Nephron (organoid): ENCODE measurements at regions not wholly inside any gene's neighbourhood (a gene's known extent, or its start where the extent isn't known, plus 50 kb on each side); places are given as distances from the start of the nearest gene placed in this dataset.
"Not testable (repeated sequence)": the region's sequence is repeated elsewhere in the genome, so short reads cannot be mapped to it uniquely, and the experiment has no call there.

Experiments used
- H3K27ac Mint-ChIP-seq, 3 experiments: 2 replicates each; pipeline ENCODE4 v1.8.0; 2020; ENCODE audit warnings: mixed read lengths in 3 of 3, mild to moderate bottlenecking in 2 of 3, moderate library complexity in 1 of 3
- H3K27me3 Mint-ChIP-seq: 2 replicates; pipeline ENCODE4 v1.8.0; 2021; ENCODE audit warnings: low read depth, mild to moderate bottlenecking, moderate library complexity, mixed read lengths
- H3K36me3 Mint-ChIP-seq: 2 replicates; pipeline ENCODE4 v1.8.0; 2020; ENCODE audit warnings: low read depth, mixed read lengths
- H3K4me1 Mint-ChIP-seq: 2 replicates; pipeline ENCODE4 v1.8.0; 2020; ENCODE audit warnings: mixed read lengths
- H3K4me3 Mint-ChIP-seq, 3 experiments: 2 replicates each; pipeline ENCODE4 v1.8.0; 2020; ENCODE audit warnings: mild to moderate bottlenecking in 3 of 3, mixed read lengths in 3 of 3, moderate library complexity in 2 of 3
- H3K9me3 Mint-ChIP-seq: 2 replicates; pipeline ENCODE4 v1.8.0; 2020; ENCODE audit warnings: mixed read lengths
- CTCF ChIP-seq, 3 experiments: fragments of 200-600 bp; sonication (generic); IDR thresholded peaks; one replicate each; pipeline ENCODE4 v1.5.0; 2021; ENCODE audit warnings: antibody characterized with exemption in 3 of 3; ENCODE audit not compliant: unreplicated experiment in 3 of 3

GRCh38 chr5:92676215-92677165, 904.5 kb downstream of the NR2F1-AS1 start:
- peaks cover 3% of the 10 kb centered on the region for H3K4me1 Mint-ChIP-seq
- H3K36me3 Mint-ChIP-seq, result no peaks in the 10 kb centered on the region
- H3K4me3 Mint-ChIP-seq, result no peak overlapping the region
- no peaks in the 10 kb centered on the region for H3K27me3 Mint-ChIP-seq
- H3K27ac Mint-ChIP-seq, result peak overlapping the region in 1 of 3 experiments; percentile 17
- no peaks in the 10 kb centered on the region for H3K9me3 Mint-ChIP-seq
- TF ChIP-seq CTCF (IDR thresholded peaks at IDR 0.05; ENCODE audit: unreplicated experiment in 3 of 3), result no peak

- no peaks in the 10 kb centered on the region for H3K9me3 Mint-ChIP-seq
- H3K36me3 Mint-ChIP-seq, result no peaks in the 10 kb centered on the region
- peaks cover 3% of the 10 kb centered on the region for H3K4me1 Mint-ChIP-seq
- no peak for TF ChIP-seq CTCF (IDR thresholded peaks at IDR 0.05; ENCODE audit: unreplicated experiment in 3 of 3)
- no peak overlapping the region for H3K4me3 Mint-ChIP-seq
- no peak overlapping the region for H3K27ac Mint-ChIP-seq
- no peaks in the 10 kb centered on the region for H3K27me3 Mint-ChIP-seq
These were observed 906.7 kb downstream of the NR2F1-AS1 start for GRCh38 chr5:92674321-92674720.

- Mint-ChIP-seq H3K27me3 (no peaks in the 10 kb centered on the region), H3K9me3 (no peaks in the 10 kb centered on the region), H3K4me3 (no peak overlapping the region), H3K4me1 (peaks cover 9% of the 10 kb centered on the region), H3K36me3 (no peaks in the 10 kb centered on the region), H3K27ac (no peak overlapping the region)
- no peak for TF ChIP-seq CTCF (IDR thresholded peaks at IDR 0.05; ENCODE audit: unreplicated experiment in 3 of 3)
These were observed 915.5 kb downstream of the NR2F1-AS1 start for GRCh38 chr5:92665506-92665905.

DNA sequence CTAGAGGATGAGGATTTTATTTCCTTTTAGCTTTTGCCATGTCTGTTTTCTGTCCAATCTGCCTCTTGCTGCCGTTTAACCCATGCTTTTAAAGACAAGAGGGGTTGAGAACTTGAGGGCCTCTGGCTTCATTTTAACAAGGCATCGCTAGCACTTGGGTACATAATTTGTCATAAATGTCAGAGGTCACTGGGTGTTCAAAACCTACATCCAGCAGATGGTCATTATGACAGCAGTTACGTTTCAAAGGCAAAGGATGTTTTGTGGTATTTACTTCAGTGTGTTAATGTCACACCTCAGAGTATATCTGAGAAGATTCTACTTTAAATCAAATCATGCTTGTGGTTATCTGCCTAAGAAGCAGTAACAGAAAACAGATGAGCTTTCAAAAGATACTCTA, 918.3 kb downstream of the NR2F1-AS1 start:
- peak overlapping the region; percentile 77 to 95 (median 94) for H3K27ac Mint-ChIP-seq
- TF ChIP-seq CTCF (IDR thresholded peaks at IDR 0.05; ENCODE audit: unreplicated experiment in 3 of 3), result no peak
- no peaks in the 10 kb centered on the region for H3K9me3 Mint-ChIP-seq
- peaks cover 9% of the 10 kb centered on the region for H3K4me1 Mint-ChIP-seq
- no peaks in the 10 kb centered on the region for H3K27me3 Mint-ChIP-seq
- H3K4me3 Mint-ChIP-seq, result no peak overlapping the region
- no peaks in the 10 kb centered on the region for H3K36me3 Mint-ChIP-seq

DNA sequence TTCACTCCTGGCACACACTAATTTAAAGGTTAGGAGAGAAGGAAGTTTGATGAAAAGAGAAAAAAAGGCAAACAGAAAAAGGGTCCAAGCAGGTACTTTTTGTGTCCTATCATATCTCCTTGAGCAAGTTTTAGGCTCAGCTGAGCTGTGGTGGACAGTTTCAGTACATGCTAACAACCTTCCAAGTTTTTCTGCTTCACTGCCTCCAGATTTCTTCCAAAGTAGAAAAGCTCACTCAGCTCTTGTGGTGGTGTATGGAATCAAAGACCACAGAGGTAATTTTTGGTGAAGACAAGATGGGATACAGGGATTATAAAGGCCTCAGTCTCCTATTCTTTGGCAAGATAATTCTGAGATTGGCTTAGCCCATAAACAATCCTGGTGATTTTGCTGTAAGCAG, 921.8 kb downstream of the NR2F1-AS1 start:
- H3K4me3 Mint-ChIP-seq, result peak overlapping the region in 1 of 3 experiments; percentile 1
- H3K36me3 Mint-ChIP-seq, result no peaks in the 10 kb centered on the region
- no peak for TF ChIP-seq CTCF (IDR thresholded peaks at IDR 0.05; ENCODE audit: unreplicated experiment in 3 of 3)
- H3K4me1 Mint-ChIP-seq, result peaks cover 9% of the 10 kb centered on the region
- H3K9me3 Mint-ChIP-seq, result no peaks in the 10 kb centered on the region
- H3K27ac Mint-ChIP-seq, result peak overlapping the region in 2 of 3 experiments; percentile 19 to 44
- H3K27me3 Mint-ChIP-seq, result no peaks in the 10 kb centered on the region

DNA sequence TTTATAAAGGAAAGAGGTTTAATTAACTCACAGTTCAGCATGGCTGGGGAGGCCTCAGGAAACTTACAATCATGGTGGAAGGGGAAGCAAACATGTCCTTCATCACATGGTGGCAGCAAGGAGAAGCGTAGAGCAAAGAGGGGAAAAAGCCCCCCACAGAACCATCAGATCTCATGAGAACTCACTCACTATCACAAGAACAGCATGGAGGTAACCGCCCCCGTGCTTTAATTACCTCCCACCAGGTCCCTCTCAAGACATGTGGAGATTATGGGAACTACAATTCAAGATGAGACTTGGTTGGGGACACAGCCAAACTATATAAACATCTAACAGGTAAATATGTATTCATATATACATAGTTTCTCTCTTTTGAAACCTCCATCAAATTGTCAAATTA, 926.4 kb downstream of the NR2F1-AS1 start:
- not testable (repeated sequence) for H3K9me3 Mint-ChIP-seq, H3K27me3 Mint-ChIP-seq, H3K27ac Mint-ChIP-seq, H3K36me3 Mint-ChIP-seq, H3K4me3 Mint-ChIP-seq, H3K4me1 Mint-ChIP-seq
